WERI-Rb-1 (cell line): ENCODE measurements at regions not wholly inside any gene's neighbourhood (a gene's known extent, or its start where the extent isn't known, plus 50 kb on each side); places are given as distances from the start of the nearest gene placed in this dataset.

ENCODE experiments used
- DNase-seq: peaks from one replicate; pipeline ENCODE4 v3.0.0-alpha.2; 2020
- H3K27ac ChIP-seq: fragments of 250-450 bp; sonication (Bioruptor Pico); 2 replicates; pipeline ENCODE4 v1.5.1; 2020; ENCODE audit warnings: mild to moderate bottlenecking, moderate library complexity
- H3K27me3 ChIP-seq: fragments of 250-450 bp; sonication (Bioruptor Pico); 2 replicates; pipeline ENCODE4 v1.5.1; 2021; ENCODE audit warnings: mild to moderate bottlenecking, low read depth, moderate library complexity; ENCODE audit not compliant: insufficient read depth, severe bottlenecking
- H3K36me3 ChIP-seq: fragments of 250-450 bp; sonication (Bioruptor Pico); 2 replicates; pipeline ENCODE4 v1.5.1; 2020; ENCODE audit warnings: mild to moderate bottlenecking, moderate library complexity
- H3K4me3 ChIP-seq: 2 replicates; pipeline ENCODE4 v1.5.1; 2011; ENCODE audit warnings: low read depth, mild to moderate bottlenecking, control low read depth, low read length
- H3K9me3 ChIP-seq: fragments of 250-450 bp; sonication (Bioruptor Pico); 2 replicates; pipeline ENCODE4 v1.5.1; 2021; ENCODE audit warnings: mild to moderate bottlenecking, moderate library complexity; ENCODE audit not compliant: severe bottlenecking
- TF ChIP-seq, protein P1 (sequence below): IDR thresholded peaks from 2 replicates; pipeline ENCODE4 v1.5.1; 2011; ENCODE audit warnings: low read depth, mild to moderate bottlenecking, control low read depth, inconsistent platforms, low read length

DNA sequence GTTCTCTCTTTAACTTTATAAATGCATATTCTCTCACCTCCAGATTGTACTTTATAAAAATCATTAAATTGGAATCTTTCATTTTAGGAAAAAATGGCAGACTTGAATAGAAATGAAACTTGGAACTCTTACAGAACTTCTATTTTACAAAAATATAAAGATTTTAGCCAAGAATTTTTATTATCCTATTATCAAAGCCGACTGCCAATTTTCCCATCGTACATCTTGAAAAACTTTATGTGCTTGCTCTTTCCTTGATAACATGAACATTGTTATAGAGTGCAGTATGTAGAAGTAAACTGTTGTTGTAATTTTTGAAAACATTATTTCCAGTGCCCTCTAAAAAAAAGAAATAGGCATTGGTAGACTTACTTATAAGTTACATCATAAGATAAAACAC is 475.7 kb upstream of the REG3G start:
- no peaks in the 10 kb centered on the region for H3K36me3 ChIP-seq
- DNase-seq, result no peak
- no peak overlapping the region for H3K4me3 ChIP-seq
- TF ChIP-seq, protein P1, sequence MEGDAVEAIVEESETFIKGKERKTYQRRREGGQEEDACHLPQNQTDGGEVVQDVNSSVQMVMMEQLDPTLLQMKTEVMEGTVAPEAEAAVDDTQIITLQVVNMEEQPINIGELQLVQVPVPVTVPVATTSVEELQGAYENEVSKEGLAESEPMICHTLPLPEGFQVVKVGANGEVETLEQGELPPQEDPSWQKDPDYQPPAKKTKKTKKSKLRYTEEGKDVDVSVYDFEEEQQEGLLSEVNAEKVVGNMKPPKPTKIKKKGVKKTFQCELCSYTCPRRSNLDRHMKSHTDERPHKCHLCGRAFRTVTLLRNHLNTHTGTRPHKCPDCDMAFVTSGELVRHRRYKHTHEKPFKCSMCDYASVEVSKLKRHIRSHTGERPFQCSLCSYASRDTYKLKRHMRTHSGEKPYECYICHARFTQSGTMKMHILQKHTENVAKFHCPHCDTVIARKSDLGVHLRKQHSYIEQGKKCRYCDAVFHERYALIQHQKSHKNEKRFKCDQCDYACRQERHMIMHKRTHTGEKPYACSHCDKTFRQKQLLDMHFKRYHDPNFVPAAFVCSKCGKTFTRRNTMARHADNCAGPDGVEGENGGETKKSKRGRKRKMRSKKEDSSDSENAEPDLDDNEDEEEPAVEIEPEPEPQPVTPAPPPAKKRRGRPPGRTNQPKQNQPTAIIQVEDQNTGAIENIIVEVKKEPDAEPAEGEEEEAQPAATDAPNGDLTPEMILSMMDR, result no peak
- no peaks in the 10 kb centered on the region for H3K27me3 ChIP-seq
- no peaks in the 10 kb centered on the region for H3K9me3 ChIP-seq
- H3K27ac ChIP-seq, result no peak overlapping the region

DNA sequence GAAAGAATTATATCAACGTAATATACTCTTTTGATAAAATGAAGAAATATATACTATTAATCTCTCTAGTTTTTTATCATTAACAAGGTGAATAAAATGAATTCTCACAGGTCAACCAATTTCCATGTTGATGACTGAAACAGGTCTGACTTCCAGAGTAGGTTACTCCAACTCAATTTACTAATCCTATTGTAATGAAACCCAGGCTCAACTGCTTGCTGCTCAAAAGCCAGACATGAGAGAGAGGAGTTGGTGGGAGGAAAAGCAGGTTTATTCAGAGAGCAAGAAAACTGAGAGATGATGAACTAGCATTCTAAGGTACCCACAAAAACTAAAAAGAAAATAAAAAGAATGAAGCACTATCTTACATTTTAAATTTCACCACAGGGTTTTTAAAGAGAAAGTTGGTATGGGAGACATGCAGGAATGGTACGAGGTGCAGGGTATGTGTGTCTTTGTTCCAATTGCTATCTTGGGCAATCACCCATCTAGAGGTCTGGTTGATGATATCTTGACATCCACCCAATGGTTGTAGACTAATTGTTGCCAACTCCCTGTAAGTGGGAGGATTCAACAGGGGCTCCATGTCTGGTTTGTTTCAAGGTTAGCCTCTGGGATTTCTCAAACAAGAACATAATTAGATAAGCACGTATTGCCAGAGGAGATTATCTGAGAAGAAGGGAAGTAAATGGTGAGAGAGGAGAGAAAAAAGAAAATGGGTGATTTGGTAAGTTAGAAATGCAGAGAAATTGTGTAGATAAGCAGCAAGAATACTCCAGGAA is 471.4 kb upstream of the REG3G start:
- H3K27ac ChIP-seq, result no peak overlapping the region
- DNase-seq, result no peak
- H3K36me3 ChIP-seq, result no peaks in the 10 kb centered on the region
- H3K27me3 ChIP-seq, result no peaks in the 10 kb centered on the region
- H3K4me3 ChIP-seq, result no peak overlapping the region
- TF ChIP-seq, protein P1, result no peak
- H3K9me3 ChIP-seq, result peaks cover 4% of the 10 kb centered on the region

DNA sequence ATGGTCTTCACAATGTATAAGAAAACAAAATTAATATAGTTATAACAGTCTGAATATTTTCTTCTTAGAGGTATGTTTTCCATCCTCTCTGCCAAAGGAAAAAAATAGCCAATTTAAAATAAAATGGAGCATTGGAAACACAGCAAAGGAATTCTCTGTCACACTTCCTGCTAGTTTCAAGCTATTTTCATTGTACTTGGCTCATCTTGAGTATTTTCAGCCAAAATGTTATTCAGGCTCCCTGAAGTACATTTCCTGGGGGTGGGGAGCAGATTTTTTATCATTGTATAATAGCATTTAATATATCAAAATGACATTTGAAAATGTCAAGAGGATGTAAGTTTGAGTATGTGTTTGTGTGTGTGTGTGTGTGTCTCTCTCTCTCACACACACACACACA is 463.6 kb upstream of the REG3G start:
- H3K27ac ChIP-seq, result no peak overlapping the region
- DNase-seq, result no peak
- TF ChIP-seq, protein P1, result no peak

DNA sequence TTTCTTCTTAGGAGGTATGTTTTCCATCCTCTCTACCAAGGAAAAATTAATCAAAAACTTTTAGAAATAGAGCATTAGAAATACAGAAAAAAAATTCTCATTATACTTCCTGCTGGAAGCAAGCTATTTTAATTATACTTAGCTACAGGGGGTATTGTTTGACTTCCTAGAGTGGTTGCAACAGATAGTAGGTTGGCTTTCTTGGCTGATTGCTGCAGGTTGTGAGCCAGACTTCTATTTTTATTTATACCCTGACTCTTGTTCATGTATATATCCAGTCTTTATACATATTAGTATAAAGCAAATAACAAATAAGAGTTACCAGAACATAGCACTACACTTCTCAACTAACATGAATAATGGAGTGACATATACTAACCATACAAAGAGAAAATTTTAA is 460.8 kb upstream of the REG3G start:
- Histone ChIP-seq H3K36me3 (no peaks in the 10 kb centered on the region), H3K4me3 (no peak overlapping the region), H3K27ac (no peak overlapping the region), H3K9me3 (no peaks in the 10 kb centered on the region), H3K27me3 (no peaks in the 10 kb centered on the region)
- no peak for DNase-seq
- TF ChIP-seq, protein P1, result no peak

More for the DNA sequence above, 463.6 kb upstream of the REG3G start:
- no peaks in the 10 kb centered on the region for H3K27me3 ChIP-seq
- H3K4me3 ChIP-seq, result no peak overlapping the region
- no peaks in the 10 kb centered on the region for H3K36me3 ChIP-seq
- no peaks in the 10 kb centered on the region for H3K9me3 ChIP-seq

DNA sequence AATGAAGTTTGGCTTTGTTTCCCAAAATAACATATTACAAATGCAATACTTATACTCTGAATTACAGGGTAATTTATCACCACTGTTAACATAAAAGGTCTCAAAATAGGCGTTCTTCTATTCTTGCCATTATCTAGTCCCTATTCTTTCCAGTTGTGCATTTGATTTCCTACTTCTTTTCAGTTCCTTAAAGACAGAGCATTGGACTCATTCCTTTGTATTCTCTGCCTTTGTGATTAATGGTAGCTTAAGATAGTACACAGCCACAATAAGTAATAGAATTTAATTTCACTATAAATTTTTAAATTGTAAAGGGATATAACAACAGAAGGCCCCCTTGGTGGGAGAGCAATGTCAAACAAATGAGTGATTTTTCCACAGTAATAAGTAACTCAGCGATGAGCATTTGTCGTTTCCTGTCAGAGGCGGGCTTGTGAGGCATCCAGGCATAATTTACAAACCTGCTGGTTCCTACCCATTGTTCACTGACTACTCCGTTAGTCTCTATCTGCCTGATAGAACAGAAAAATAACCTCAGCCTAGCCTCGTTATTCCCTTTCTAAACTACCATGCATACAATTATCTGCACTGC is 456.6 kb upstream of the REG3G start:
- no peaks in the 10 kb centered on the region for H3K36me3 ChIP-seq
- no peak for DNase-seq
- H3K27me3 ChIP-seq, result no peaks in the 10 kb centered on the region
- H3K27ac ChIP-seq, result no peak overlapping the region
- TF ChIP-seq, protein P1, result no peak
- H3K9me3 ChIP-seq, result no peaks in the 10 kb centered on the region
- no peak overlapping the region for H3K4me3 ChIP-seq
